ENCODE measurements at regions not wholly inside any gene's neighbourhood (a gene's known extent, or its start where the extent isn't known, plus 50 kb on each side); places are given as distances from the start of the nearest gene placed in this dataset.

DNA sequence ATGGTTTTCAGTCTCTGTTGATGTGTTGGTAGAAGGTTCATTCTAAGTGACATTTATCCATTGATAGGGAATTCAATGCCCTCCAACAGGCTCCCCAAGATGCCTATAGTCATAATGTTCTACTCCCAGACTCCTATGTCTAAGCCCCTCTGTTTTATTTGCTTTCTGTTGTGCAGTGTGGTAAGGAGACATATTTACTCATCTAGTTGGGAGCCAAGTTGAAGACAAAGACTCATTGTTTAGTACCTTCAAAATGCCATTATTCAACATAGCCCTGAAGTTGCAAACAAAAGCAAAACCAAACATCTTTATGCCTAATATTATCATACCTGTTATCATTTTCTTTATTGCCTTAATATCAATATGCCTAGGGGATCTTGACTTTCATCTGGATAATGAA lies 302.1 kb downstream of the RMST start:
- no peak for ATAC-seq
- no peak overlapping the region for H3K27ac ChIP-seq
- DNase-seq, result no peak
- H3K4me1 ChIP-seq, result no peaks in the 10 kb centered on the region
- H3K27me3 ChIP-seq, result no peaks in the 10 kb centered on the region
- intact Hi-C loops (cut with DNase I; ENCODE audit: low total_unique reads), result no loop called here
- no peaks in the 10 kb centered on the region for H3K36me3 ChIP-seq
- in situ Hi-C loops (cut with MboI; ENCODE audit: low sequenced_read_pairs in 4 of 4), result no loop called here
- no peaks in the 10 kb centered on the region for H3K9me3 ChIP-seq
- no peak overlapping the region for H3K4me3 ChIP-seq
- no peak for TF ChIP-seq POLR2A (IDR thresholded peaks at IDR 0.05)
- TF ChIP-seq, protein P1, sequence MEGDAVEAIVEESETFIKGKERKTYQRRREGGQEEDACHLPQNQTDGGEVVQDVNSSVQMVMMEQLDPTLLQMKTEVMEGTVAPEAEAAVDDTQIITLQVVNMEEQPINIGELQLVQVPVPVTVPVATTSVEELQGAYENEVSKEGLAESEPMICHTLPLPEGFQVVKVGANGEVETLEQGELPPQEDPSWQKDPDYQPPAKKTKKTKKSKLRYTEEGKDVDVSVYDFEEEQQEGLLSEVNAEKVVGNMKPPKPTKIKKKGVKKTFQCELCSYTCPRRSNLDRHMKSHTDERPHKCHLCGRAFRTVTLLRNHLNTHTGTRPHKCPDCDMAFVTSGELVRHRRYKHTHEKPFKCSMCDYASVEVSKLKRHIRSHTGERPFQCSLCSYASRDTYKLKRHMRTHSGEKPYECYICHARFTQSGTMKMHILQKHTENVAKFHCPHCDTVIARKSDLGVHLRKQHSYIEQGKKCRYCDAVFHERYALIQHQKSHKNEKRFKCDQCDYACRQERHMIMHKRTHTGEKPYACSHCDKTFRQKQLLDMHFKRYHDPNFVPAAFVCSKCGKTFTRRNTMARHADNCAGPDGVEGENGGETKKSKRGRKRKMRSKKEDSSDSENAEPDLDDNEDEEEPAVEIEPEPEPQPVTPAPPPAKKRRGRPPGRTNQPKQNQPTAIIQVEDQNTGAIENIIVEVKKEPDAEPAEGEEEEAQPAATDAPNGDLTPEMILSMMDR (IDR thresholded peaks at IDR 0.05 in 4 of 5, conservative IDR thresholded peaks at IDR 0.05 in 1 of 5), result no peak

DNA sequence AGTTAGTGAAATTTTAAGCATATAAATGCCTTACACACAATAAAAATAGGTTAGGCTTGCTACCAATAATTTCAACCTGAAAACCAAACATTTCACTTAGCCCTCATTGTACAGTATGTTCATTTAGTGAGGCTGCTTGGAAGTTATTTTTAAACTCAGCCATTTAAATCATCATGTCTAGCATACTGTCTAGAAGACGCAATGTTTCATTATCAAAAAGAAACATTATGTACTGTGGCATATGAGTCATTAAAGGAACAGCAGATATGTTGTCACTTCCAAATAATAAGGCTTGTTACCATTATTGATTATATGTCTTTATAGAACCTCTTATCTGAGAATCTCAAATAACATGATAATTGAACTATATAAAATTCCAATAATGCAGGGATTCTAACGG lies 304.7 kb downstream of the RMST start:
- in situ Hi-C loops (cut with MboI; ENCODE audit: low sequenced_read_pairs in 4 of 4) (no loop called here), intact Hi-C loops (cut with DNase I; ENCODE audit: low total_unique reads) (no loop called here)
- H3K4me1 ChIP-seq, result no peaks in the 10 kb centered on the region
- H3K9me3 ChIP-seq, result no peaks in the 10 kb centered on the region
- H3K4me3 ChIP-seq, result no peak overlapping the region
- H3K27ac ChIP-seq, result no peak overlapping the region
- DNase-seq (no peak), ATAC-seq (no peak)
- no peaks in the 10 kb centered on the region for H3K36me3 ChIP-seq
- no peaks in the 10 kb centered on the region for H3K27me3 ChIP-seq
- TF ChIP-seq, protein P1 (IDR thresholded peaks at IDR 0.05 in 4 of 5, conservative IDR thresholded peaks at IDR 0.05 in 1 of 5), result no peak
- no peak for TF ChIP-seq POLR2A (IDR thresholded peaks at IDR 0.05)

- DNase-seq (no peak), ATAC-seq (no peak)
- H3K4me1 ChIP-seq, result no peaks in the 10 kb centered on the region
- H3K27me3 ChIP-seq, result no peaks in the 10 kb centered on the region
- in situ Hi-C loops (cut with MboI; ENCODE audit: low sequenced_read_pairs in 4 of 4) (no loop called here), intact Hi-C loops (cut with DNase I; ENCODE audit: low total_unique reads) (no loop called here)
- H3K9me3 ChIP-seq, result no peaks in the 10 kb centered on the region
- no peaks in the 10 kb centered on the region for H3K36me3 ChIP-seq
- H3K4me3 ChIP-seq, result no peak overlapping the region
- TF ChIP-seq POLR2A (IDR thresholded peaks at IDR 0.05), result no peak
- TF ChIP-seq, protein P1 (IDR thresholded peaks at IDR 0.05 in 4 of 5, conservative IDR thresholded peaks at IDR 0.05 in 1 of 5), result no peak
- no peak overlapping the region for H3K27ac ChIP-seq
Measured at GRCh38 chr12:97778111-97778510, 315.5 kb downstream of the RMST start.

- no peak for DNase-seq
- H3K4me1 ChIP-seq, result no peaks in the 10 kb centered on the region
- intact Hi-C loops (cut with DNase I; ENCODE audit: low total_unique reads), result no loop called here
- no peaks in the 10 kb centered on the region for H3K9me3 ChIP-seq
- no peaks in the 10 kb centered on the region for H3K27me3 ChIP-seq
- no peak overlapping the region for H3K27ac ChIP-seq
- TF ChIP-seq, protein P1 (IDR thresholded peaks at IDR 0.05 in 4 of 5, conservative IDR thresholded peaks at IDR 0.05 in 1 of 5), result no peak
- no peak for TF ChIP-seq POLR2A (IDR thresholded peaks at IDR 0.05)
- no peaks in the 10 kb centered on the region for H3K36me3 ChIP-seq
- no peak for ATAC-seq
- H3K4me3 ChIP-seq, result no peak overlapping the region
- in situ Hi-C loops (cut with MboI; ENCODE audit: low sequenced_read_pairs in 4 of 4), result no loop called here
Measured at GRCh38 chr12:97781342-97781741, 318.7 kb downstream of the RMST start.

DNA sequence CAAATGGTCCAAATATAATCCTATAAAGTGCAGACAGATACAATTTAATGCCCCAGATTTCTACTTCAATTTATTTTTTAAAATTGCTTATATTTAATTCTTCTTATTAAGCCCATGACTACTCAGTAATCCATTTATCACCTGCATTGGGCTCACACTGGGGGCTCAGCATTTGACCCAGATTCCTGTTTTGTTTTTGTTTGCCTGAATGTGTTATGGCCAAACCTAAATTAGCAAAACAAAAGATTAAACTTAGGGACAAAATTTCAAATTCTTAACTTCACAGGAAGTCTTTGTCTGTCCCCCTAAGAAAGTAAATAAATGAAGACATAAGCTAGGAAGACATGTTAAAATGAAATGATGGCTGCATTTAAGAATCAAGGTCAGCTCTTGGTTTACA lies 322.3 kb downstream of the RMST start:
- Histone ChIP-seq H3K4me1 (no peaks in the 10 kb centered on the region), H3K27ac (no peak overlapping the region), H3K27me3 (no peaks in the 10 kb centered on the region), H3K36me3 (no peaks in the 10 kb centered on the region), H3K9me3 (no peaks in the 10 kb centered on the region), H3K4me3 (no peak overlapping the region)
- no peak for TF ChIP-seq POLR2A (IDR thresholded peaks at IDR 0.05)
- TF ChIP-seq, protein P1 (IDR thresholded peaks at IDR 0.05 in 4 of 5, conservative IDR thresholded peaks at IDR 0.05 in 1 of 5), result no peak
- no peak for DNase-seq
- intact Hi-C loops (cut with DNase I; ENCODE audit: low total_unique reads) (no loop called here), in situ Hi-C loops (cut with MboI; ENCODE audit: low sequenced_read_pairs in 4 of 4) (no loop called here)
- ATAC-seq, result no peak
